ENCODE measurements at regions not wholly inside any gene's neighbourhood (a gene's known extent, or its start where the extent isn't known, plus 50 kb on each side); places are given as distances from the start of the nearest gene placed in this dataset.

- H3K4me3 Mint-ChIP-seq = no peak overlapping the region
Measured at GRCh38 chr9:106751681-106752080, 111.3 kb upstream of the ZNF462 start.

GRCh38 chr9:106752581-106752980 is 110.4 kb upstream of the ZNF462 start:
- intact Hi-C loops (cut with micrococcal nuclease) = no loop called here
- Histone ChIP-seq H3K27ac (ENCODE audit: low read depth, low read length) (no peak overlapping the region), H3K27me3 (ENCODE audit: control insufficient read depth in 2 of 2, insufficient read depth in 2 of 2, low read length in 2 of 2) (no peaks in the 10 kb centered on the region)

More at GRCh38 chr9:106751681-106752080, 111.3 kb upstream of the ZNF462 start:
- H3K27ac ChIP-seq (ENCODE audit: low read depth, low read length) = no peak overlapping the region
- H3K27ac Mint-ChIP-seq = no peak overlapping the region
- no peaks in the 10 kb centered on the region for H3K36me3 Mint-ChIP-seq
- intact Hi-C loops (cut with micrococcal nuclease) = no loop called here
- CTCF ChIA-PET = no interaction called here
- H3K4me3 ChIP-seq (ENCODE audit: low read length) = no peak overlapping the region
- peaks cover 0 to 9% (median 0%) of the 10 kb centered on the region in 11 donors for H3K9me3 Mint-ChIP-seq
- H3K36me3 ChIP-seq (ENCODE audit: control insufficient read depth in 2 of 3, insufficient read depth in 3 of 3, low read length in 3 of 3) = no peaks in the 10 kb centered on the region
- H3K4me1 Mint-ChIP-seq = peaks cover 0 to 10% (median 0%) of the 10 kb centered on the region in 7 donors
- POLR2A ChIA-PET = no interaction called here
- no peaks in the 10 kb centered on the region for H3K27me3 Mint-ChIP-seq
- ATAC-seq = no peak
- H3K4me1 ChIP-seq (ENCODE audit: control insufficient read depth in 2 of 2, insufficient read depth in 2 of 2, low read length in 2 of 2) = no peaks in the 10 kb centered on the region
- no peaks in the 10 kb centered on the region for H3K9me3 ChIP-seq (ENCODE audit: control insufficient read depth in 2 of 3, low read length in 3 of 3)
- DNase-seq = no peak
- H3K27me3 ChIP-seq (ENCODE audit: control insufficient read depth in 2 of 2, insufficient read depth in 2 of 2, low read length in 2 of 2) = no peaks in the 10 kb centered on the region

GRCh38 chr9:106753155-106753671 is 109.8 kb upstream of the ZNF462 start:
- H3K27me3 ChIP-seq (ENCODE audit: control insufficient read depth in 2 of 2, insufficient read depth in 2 of 2, low read length in 2 of 2) = no peaks in the 10 kb centered on the region
- Mint-ChIP-seq H3K27me3 (no peaks in the 10 kb centered on the region), H3K9me3 (peaks cover 0 to 9% (median 0%) of the 10 kb centered on the region in 11 donors), H3K36me3 (no peaks in the 10 kb centered on the region), H3K4me3 (peak overlapping the region in 1 of 10 donors; percentile 39), H3K27ac (peak overlapping the region in 1 of 9 donors; percentile 19), H3K4me1 (peaks cover 0 to 12% (median 0%) of the 10 kb centered on the region in 7 donors)
- CTCF ChIA-PET = no interaction called here
- H3K4me1 ChIP-seq (ENCODE audit: control insufficient read depth in 2 of 2, insufficient read depth in 2 of 2, low read length in 2 of 2) = no peaks in the 10 kb centered on the region
- no peaks in the 10 kb centered on the region for H3K36me3 ChIP-seq (ENCODE audit: control insufficient read depth in 2 of 3, insufficient read depth in 3 of 3, low read length in 3 of 3)
- intact Hi-C loops (cut with micrococcal nuclease) = no loop called here
- H3K4me3 ChIP-seq (ENCODE audit: low read length) = no peak overlapping the region
- POLR2A ChIA-PET = no interaction called here
- DNase-seq (peak in 1 of 9 donors; percentile 21), ATAC-seq (no peak)
- no peaks in the 10 kb centered on the region for H3K9me3 ChIP-seq (ENCODE audit: control insufficient read depth in 2 of 3, low read length in 3 of 3)
- H3K27ac ChIP-seq (ENCODE audit: low read depth, low read length) = no peak overlapping the region

More at GRCh38 chr9:106752581-106752980, 110.4 kb upstream of the ZNF462 start:
- Mint-ChIP-seq H3K9me3 (peaks cover 0 to 9% (median 0%) of the 10 kb centered on the region in 11 donors), H3K4me3 (no peak overlapping the region), H3K4me1 (peaks cover 0 to 12% (median 0%) of the 10 kb centered on the region in 7 donors), H3K27me3 (no peaks in the 10 kb centered on the region), H3K27ac (no peak overlapping the region), H3K36me3 (no peaks in the 10 kb centered on the region)
- DNase-seq (no peak), ATAC-seq (no peak)
- Histone ChIP-seq H3K36me3 (ENCODE audit: control insufficient read depth in 2 of 3, insufficient read depth in 3 of 3, low read length in 3 of 3) (no peaks in the 10 kb centered on the region), H3K4me1 (ENCODE audit: control insufficient read depth in 2 of 2, insufficient read depth in 2 of 2, low read length in 2 of 2) (no peaks in the 10 kb centered on the region), H3K9me3 (ENCODE audit: control insufficient read depth in 2 of 3, low read length in 3 of 3) (no peaks in the 10 kb centered on the region), H3K4me3 (ENCODE audit: low read length) (no peak overlapping the region)
- POLR2A ChIA-PET = no interaction called here
- CTCF ChIA-PET = no interaction called here

GRCh38 chr9:106755736-106756135 is 107.2 kb upstream of the ZNF462 start:
- Mint-ChIP-seq H3K4me3 (no peak overlapping the region), H3K4me1 (peaks cover 0 to 12% (median 0%) of the 10 kb centered on the region in 7 donors), H3K27me3 (no peaks in the 10 kb centered on the region), H3K36me3 (no peaks in the 10 kb centered on the region), H3K27ac (no peak overlapping the region), H3K9me3 (peaks cover 0 to 9% (median 0%) of the 10 kb centered on the region in 11 donors)
- ChIA-PET CTCF (interaction anchor here (0.8 kb wide), 1 partner anchor 21 kb away, joined by 3 read pairs; no protein-coding TSS in a partner anchor), POLR2A (no interaction called here)
- Histone ChIP-seq H3K36me3 (ENCODE audit: control insufficient read depth in 2 of 3, insufficient read depth in 3 of 3, low read length in 3 of 3) (no peaks in the 10 kb centered on the region), H3K27ac (ENCODE audit: low read depth, low read length) (no peak overlapping the region), H3K27me3 (ENCODE audit: control insufficient read depth in 2 of 2, insufficient read depth in 2 of 2, low read length in 2 of 2) (no peaks in the 10 kb centered on the region), H3K4me3 (ENCODE audit: low read length) (no peak overlapping the region), H3K4me1 (ENCODE audit: control insufficient read depth in 2 of 2, insufficient read depth in 2 of 2, low read length in 2 of 2) (no peaks in the 10 kb centered on the region), H3K9me3 (ENCODE audit: control insufficient read depth in 2 of 3, low read length in 3 of 3) (no peaks in the 10 kb centered on the region)
- ATAC-seq (no peak), DNase-seq (no peak)
- intact Hi-C loops (cut with micrococcal nuclease) = no loop called here

- Mint-ChIP-seq H3K27me3 (no peaks in the 10 kb centered on the region), H3K4me3 (no peak overlapping the region), H3K27ac (no peak overlapping the region), H3K36me3 (no peaks in the 10 kb centered on the region), H3K4me1 (peaks cover 0 to 10% (median 0%) of the 10 kb centered on the region in 7 donors), H3K9me3 (peaks cover 0 to 9% (median 0%) of the 10 kb centered on the region in 11 donors)
- Histone ChIP-seq H3K4me3 (ENCODE audit: low read length) (no peak overlapping the region), H3K9me3 (ENCODE audit: control insufficient read depth in 2 of 3, low read length in 3 of 3) (no peaks in the 10 kb centered on the region), H3K36me3 (ENCODE audit: control insufficient read depth in 2 of 3, insufficient read depth in 3 of 3, low read length in 3 of 3) (no peaks in the 10 kb centered on the region), H3K4me1 (ENCODE audit: control insufficient read depth in 2 of 2, insufficient read depth in 2 of 2, low read length in 2 of 2) (no peaks in the 10 kb centered on the region), H3K27ac (ENCODE audit: low read depth, low read length) (no peak overlapping the region), H3K27me3 (ENCODE audit: control insufficient read depth in 2 of 2, insufficient read depth in 2 of 2, low read length in 2 of 2) (no peaks in the 10 kb centered on the region)
- DNase-seq (no peak), ATAC-seq (no peak)
- intact Hi-C loops (cut with micrococcal nuclease) = no loop called here
- POLR2A ChIA-PET = no interaction called here
- CTCF ChIA-PET = no interaction called here
Measured at GRCh38 chr9:106757514-106757913, 105.5 kb upstream of the ZNF462 start.

GRCh38 chr9:106758911-106759310 is 104.1 kb upstream of the ZNF462 start:
- Mint-ChIP-seq H3K36me3 (no peaks in the 10 kb centered on the region), H3K27ac (no peak overlapping the region), H3K4me3 (no peak overlapping the region), H3K9me3 (peaks cover 0 to 6% (median 3%) of the 10 kb centered on the region in 11 donors), H3K27me3 (no peaks in the 10 kb centered on the region), H3K4me1 (peaks cover 0 to 2% (median 0%) of the 10 kb centered on the region in 7 donors)
- H3K4me3 ChIP-seq (ENCODE audit: low read length) = no peak overlapping the region
- H3K9me3 ChIP-seq (ENCODE audit: control insufficient read depth in 2 of 3, low read length in 3 of 3) = no peaks in the 10 kb centered on the region
- CTCF ChIA-PET = no interaction called here
- no peak overlapping the region for H3K27ac ChIP-seq (ENCODE audit: low read depth, low read length)
- no peak for DNase-seq
- no peaks in the 10 kb centered on the region for H3K27me3 ChIP-seq (ENCODE audit: control insufficient read depth in 2 of 2, insufficient read depth in 2 of 2, low read length in 2 of 2)
- H3K36me3 ChIP-seq (ENCODE audit: control insufficient read depth in 2 of 3, insufficient read depth in 3 of 3, low read length in 3 of 3) = no peaks in the 10 kb centered on the region
- H3K4me1 ChIP-seq (ENCODE audit: control insufficient read depth in 2 of 2, insufficient read depth in 2 of 2, low read length in 2 of 2) = no peaks in the 10 kb centered on the region
- POLR2A ChIA-PET = no interaction called here
- ATAC-seq = no peak
- intact Hi-C loops (cut with micrococcal nuclease) = no loop called here

- H3K27me3 Mint-ChIP-seq = no peaks in the 10 kb centered on the region
- Histone ChIP-seq H3K4me1 (ENCODE audit: control insufficient read depth in 2 of 2, insufficient read depth in 2 of 2, low read length in 2 of 2) (no peaks in the 10 kb centered on the region), H3K27me3 (ENCODE audit: control insufficient read depth in 2 of 2, insufficient read depth in 2 of 2, low read length in 2 of 2) (no peaks in the 10 kb centered on the region), H3K27ac (ENCODE audit: low read depth, low read length) (no peak overlapping the region), H3K9me3 (ENCODE audit: control insufficient read depth in 2 of 3, low read length in 3 of 3) (no peaks in the 10 kb centered on the region), H3K36me3 (ENCODE audit: control insufficient read depth in 2 of 3, insufficient read depth in 3 of 3, low read length in 3 of 3) (no peaks in the 10 kb centered on the region), H3K4me3 (ENCODE audit: low read length) (no peak overlapping the region)
- no peaks in the 10 kb centered on the region for H3K36me3 Mint-ChIP-seq
- ChIA-PET CTCF (no interaction called here), POLR2A (no interaction called here)
- DNase-seq (no peak), ATAC-seq (no peak)
- H3K27ac Mint-ChIP-seq = no peak overlapping the region
- H3K4me3 Mint-ChIP-seq = no peak overlapping the region
- peaks cover 0 to 2% (median 0%) of the 10 kb centered on the region in 7 donors for H3K4me1 Mint-ChIP-seq
- intact Hi-C loops (cut with micrococcal nuclease) = no loop called here
- peaks cover 0 to 6% (median 4%) of the 10 kb centered on the region in 11 donors for H3K9me3 Mint-ChIP-seq
Measured at GRCh38 chr9:106761493-106761892, 101.5 kb upstream of the ZNF462 start.

Measured in naive thymus-derived CD4-positive, alpha-beta T cell (primary cell).